NCI-H82 (cell line): ENCODE measurements at regions not wholly inside any gene's neighbourhood (a gene's known extent, or its start where the extent isn't known, plus 50 kb on each side); places are given as distances from the start of the nearest gene placed in this dataset.
"Not testable (repeated sequence)": the region's sequence is repeated elsewhere in the genome, so short reads cannot be mapped to it uniquely, and the experiment has no call there.

ENCODE experiments used
- DNase-seq: peaks from one replicate; lab custom pipeline; 2025; lab: John Stamatoyannopoulos, UW

DNA sequence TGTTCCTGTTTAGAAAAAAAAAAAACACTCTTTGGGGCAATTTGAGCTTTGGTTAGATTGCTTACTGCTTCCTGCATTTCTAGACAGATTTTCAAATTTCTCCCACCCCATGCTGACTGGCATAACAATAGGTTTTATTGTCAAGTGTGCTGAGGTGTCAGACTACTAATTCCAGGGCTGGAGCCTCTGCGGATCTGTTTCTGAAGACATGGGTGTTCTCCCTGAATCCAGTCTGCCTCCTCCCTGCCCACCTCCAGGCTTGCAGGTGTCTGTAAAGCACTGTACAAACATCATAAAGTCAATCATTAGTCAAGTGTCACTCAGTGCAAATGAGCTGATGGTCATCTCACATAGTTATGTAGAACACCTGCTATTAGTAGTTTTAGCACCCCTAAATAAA, 292.4 kb downstream of the GATA3 start:
- no peak for DNase-seq

DNA sequence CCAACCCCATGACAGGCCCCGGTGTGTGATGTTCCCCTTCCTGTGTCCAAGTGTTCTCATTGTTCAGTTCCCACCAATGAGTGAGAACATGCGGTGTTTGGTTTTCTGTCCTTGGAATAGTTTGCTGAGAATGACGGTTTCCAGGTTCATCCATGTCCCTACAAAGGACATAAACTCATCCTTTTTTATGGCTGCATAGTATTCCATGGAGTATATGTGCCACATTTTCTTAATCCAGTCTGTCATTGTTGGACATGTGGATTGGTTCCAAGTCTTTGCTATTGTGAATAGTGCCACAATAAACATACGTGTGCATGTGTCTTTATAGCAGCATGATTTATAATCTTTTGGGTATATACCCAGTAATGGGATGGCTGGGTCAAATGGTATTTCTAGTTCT, 293.1 kb downstream of the GATA3 start:
- not testable (repeated sequence) for DNase-seq

DNA sequence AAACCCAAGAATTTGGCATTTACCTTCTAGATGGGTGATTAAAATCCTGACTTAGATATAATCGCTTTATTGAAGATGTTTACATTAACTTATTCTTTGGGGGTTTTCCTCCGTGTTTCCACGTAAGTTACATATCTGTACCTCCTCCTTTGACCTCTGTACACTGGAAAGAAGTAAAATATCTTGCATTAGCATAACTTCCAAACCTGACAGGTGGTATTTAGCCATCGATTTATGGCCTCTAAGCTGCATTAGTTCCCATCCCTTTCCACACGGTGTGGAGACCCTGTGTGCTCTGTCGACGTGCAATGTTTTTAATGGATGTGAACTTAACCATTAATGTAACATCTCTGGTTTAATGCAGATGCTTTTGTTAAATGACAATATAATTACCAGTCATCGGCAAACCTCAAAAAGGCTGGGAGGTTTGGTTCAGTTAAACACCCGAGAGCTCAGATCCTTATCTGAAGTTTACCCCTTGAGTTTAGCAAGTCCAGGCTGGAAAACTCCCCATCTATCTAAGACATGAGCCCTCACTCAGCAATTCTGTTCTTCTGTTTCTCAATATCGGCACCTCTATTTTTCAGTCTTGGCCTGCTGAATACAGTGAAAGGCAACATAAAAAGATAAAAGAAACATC, 295.2 kb downstream of the GATA3 start:
- DNase-seq = no peak

DNA sequence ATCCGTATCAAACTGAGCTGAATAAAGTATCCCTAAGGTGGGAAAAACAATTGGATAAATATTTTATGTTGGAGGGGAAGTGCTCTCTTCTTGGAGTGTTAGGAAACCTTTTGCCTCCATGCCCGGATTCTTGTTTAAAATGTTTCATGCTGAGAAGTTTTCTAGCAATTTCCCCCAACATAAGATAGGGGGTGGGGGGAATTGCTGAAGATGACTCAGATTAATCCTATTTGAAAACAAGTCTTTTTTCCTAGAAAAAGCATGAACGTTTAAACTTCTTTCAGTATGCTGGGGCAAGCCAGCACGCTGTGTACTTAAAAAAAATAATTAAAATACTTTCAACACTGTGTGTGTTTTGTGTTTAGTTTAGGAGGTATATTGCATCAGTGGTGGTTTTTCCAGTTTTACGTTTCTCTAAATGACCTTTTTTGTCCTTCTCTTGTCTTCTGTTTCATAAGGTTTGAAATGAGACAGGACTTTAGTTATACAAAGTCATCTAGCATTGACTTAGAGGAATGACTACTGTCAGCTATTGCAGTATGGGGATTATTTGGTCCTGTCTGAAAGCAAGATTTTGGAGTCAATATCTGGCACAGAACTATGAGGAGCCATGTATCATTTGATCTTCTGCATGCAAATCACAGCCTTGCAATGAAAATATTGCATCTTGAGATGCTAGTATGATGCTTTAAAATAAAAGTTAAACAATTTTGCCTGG, 295.9 kb downstream of the GATA3 start:
- DNase-seq = no peak

DNA sequence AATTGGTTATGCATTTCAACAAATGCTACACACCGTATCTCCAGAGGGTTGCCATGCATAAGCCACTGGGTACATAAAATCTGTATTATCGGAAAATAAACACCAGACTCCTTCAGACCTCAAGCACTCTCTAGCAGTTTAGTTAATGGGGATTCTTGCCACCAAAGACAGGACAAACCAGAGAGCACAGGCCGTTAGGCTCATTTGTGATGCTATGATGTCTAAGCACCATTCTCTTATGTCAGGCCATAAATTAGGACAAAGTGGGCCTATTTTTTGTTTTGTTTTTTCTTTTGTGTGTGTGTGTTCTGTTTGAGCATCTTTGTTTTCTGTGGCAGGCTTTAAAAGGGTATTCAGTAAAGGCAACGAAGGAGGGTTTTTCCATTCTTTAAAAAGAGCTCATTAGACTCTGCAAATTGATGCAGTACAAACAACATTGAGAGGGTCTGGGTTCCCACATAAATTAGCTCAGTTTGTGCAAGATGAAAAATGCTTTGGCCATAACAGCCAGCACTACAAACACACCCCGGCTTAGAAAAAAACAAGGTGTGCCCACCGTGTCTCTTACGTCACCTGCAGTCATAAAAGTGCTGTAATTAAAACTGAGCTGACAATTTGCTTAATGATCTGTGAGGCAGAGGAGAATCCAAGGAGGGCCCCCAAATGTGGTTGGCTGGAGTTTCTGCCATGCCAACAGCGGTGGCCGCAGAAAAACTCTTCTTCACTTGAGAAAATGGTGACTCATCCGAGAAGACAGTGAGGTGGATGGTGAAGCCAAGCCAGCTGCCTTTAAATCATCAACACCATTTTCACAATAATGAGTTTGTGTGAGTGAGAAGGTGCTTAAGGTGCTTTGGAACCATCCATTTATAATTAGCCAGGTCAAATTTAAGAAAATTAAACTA, 297.9 kb downstream of the GATA3 start:
- DNase-seq = no peak

DNA sequence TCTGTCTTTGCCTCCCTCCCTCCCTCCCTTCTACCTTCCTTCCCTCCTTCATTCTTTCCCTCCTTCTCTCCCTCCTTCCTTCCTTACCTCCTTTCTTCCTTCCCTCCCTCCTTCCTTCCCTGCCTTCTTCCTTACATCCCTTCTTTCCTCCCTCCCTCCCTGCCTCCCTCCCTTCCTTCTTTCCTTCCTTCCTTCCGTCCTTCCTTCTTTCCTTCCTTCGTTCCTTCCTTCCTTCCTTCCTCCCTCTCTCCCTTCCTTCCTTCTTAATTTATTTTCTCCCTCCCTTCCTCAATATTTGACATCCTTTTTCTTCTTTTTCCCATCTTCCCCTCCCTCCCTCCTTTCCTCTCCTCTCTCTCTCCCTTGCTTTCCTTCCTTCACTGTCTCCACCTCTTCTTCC, 301.8 kb downstream of the GATA3 start:
- no peak for DNase-seq

DNA sequence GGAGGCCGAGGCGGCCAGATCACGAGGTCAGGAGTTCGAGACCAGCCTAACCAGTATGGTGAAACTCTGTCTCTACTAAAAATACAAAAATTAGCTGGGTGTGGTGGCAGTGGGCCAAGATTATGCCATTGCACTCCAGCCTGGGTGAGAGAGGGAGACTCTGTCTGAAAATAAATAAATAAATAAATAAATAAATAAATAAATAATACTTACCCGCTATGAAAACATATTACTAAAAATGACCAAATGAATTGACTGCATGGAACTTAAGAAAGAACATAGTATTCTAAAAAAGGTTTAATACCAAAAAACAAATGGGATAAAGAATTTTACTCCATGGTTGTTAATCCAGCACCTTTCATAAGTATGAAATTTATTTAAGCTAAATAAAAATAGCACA, 305.0 kb downstream of the GATA3 start:
- DNase-seq = no peak

DNA sequence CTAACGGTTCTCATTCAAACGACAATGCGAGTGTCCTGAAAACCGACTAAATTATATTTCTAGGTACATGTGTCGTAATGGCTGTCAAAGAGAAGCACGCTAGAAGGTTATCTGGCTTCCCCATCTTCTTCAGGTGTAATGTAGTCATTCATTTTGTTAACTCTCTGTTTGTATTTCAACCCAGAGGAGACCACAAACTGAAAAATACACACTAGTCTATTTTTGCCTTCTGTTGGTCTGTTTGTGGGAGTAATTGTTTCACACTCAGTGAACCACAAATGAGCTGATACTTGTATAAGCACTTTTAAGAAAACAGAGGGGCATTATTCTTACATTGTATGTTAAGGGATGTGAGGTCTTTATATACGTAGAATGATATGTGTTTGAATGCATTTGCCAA, 305.9 kb downstream of the GATA3 start:
- no peak for DNase-seq

DNA sequence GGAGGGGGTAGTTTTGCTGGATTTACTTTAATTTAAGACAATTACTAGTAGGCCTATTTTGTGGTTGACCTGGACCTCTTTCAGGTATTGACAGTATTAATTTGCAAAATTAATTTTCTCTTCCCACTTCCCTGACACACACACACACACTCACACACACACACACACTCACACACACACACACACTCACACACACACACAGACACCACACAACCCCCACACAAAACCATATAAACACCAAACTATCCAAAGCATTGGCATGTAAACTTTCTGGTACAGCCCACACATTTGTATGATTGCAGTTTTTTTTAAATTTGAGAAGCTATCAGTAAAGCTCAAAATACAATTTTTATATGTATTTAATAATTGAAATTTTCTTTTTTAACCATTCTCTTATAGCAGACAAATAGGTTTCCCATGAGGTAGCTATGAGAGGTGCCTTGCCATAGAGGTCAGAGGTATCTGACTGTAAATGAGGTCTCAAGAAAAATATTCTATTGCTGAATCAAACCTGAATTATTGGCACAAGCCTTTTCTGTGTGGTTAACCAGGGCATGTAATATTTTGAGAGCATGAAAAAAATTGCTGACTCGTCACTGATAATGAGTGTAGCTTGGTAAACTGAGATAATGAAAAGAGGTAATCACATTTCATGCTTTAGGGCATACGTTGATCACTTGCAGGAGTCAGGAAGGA, 306.5 kb downstream of the GATA3 start:
- no peak for DNase-seq

DNA sequence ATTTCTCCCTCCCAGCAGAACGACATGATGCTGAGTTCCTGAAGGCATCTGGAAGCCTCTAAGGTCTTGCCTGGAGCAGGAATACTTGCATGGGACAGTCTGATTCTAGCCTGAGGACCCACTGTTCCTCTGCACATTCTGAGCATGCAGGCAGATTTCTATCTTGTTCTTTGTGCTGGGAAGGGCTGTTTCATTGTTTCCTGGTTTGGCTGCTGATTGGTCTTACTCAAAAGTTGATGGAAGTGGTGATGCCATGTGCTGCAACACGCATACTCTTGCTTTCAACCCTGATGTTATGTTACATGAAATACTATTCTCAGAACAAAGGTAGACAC, 307.0 kb downstream of the GATA3 start:
- DNase-seq = no peak

DNA sequence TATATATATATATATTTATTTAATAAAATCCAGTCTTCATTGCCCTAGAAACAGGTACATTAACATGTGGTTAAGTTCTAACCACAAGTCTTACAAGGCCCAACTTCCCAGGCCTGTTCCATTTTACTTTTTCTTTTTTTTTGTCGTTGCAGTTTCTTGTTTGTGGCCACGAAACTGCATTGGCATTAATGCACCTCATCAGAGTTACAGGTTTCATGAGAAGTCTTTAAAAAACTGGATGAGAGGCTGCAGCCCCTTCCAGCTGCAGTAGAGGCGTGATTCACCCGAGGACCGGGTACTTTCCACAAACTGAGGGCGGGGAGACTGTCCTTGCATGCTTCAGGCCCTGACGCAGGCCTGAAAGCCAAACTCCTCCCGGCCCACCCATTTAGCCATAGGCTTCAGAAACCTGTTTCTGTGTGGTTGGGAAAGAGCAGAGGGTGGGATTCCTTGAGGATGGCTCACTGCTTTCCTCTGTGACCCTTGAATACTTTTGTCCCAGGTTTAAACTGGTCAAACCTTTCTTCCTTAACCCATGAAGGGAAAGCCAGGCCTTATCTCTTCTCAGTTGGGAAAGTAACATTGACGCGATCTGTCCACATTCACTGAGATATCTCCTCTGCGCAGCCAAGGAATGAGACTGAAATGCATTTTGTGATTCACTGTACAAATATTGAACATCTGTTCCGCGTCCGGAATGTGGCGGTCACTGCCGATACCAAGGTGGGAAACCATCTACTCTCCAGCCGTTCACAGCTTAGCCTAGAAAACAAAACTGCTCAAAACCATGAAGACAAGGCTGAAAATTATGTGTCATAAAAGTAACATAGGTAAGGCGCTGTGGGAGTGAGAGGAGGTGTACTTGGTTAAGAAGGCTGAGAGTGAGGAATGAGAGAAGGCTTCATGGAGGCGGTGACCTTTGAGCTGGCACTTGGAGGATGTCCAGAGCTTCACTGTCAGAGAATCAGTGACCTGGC, 311.7 kb downstream of the GATA3 start:
- DNase-seq = no peak

DNA sequence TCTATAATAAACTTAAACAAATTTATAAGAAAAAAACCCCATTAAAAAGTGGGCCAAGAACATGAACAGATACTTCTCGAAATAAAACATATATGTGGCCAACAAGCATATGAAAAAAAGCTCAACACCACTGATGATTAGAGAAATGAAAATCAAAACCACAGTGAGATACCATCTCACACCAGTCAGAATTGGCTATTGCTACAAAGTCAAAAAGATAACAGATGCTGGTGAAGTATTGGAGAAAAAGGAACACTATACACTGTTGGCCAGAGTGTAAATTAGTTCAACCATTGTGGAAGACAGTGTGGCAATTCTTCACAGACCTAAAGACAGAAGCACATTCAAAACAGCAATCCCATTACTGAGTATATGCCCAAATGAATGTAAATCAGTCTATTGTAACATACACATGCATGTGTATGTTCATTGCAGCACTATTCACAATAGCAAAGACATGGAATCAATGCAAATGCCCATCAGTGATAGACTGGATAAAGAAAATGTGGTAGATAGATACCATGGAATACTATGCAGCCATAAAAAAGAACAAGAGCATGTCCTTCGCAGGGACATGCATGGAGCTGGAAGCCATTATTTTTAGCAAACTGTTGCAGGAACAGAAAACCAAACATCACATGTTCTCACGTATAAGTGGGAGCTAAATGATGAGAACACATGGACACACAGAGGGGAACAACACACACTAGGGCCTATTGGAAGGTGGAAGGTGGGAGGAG, 313.4 kb downstream of the GATA3 start:
- not testable (repeated sequence) for DNase-seq

DNA sequence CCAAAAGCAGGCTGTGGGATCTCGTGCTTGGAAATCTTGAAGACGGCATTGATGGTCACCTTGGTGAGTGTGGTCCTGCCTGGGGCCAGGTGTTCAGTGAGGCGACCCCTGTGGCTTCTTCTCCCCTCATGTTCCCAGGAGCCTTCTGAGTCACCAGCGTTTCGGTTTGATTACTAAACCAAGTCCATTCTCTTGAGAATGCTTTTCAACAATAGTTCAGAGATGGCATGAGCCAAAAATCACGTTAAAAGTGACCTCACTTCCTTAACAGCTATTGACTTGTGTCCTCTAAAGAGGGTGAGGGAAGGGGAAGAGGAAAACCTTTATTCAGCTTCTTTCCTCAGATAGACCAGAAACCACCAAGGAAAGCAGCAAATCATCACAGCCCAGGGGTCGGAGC, 315.2 kb downstream of the GATA3 start:
- no peak for DNase-seq

DNA sequence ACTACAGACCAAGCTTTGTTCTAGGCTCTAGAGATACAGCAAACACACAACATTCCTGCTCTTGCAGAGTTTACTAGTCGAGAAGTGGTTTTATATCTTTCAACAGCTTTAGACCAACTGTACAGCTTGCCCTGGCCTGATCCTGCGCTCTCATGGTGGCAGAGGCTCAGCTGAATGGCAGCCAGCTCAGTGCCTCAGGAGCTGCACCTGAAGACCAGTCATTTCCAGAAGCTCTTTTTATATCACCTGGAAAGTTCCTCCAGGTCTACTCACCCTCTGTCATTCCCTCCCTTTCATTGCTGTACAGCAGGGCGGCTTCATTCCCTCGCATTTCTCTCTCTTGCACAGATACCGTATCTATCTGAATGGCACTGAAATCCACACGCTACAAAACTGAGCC, 319.8 kb downstream of the GATA3 start:
- DNase-seq = no peak

DNA sequence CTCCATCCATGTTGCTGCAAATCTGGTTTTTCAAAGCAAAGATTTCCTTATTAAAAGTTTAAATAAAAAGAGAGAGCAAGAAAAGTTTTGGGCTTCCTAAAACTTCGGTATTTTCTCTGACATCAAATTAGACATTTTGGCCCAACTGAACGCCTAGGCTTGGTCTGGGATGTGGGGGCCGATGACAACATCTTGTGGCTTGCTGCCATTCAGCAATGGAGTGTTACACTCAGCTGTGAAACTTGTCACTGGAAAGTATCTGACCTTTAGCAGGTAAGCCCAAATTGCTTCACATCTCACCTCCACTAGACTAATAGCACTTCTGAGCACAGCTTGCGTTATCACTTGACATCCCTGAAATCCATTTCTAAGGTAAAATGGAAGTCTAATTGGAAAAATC, 320.6 kb downstream of the GATA3 start:
- DNase-seq = no peak

DNA sequence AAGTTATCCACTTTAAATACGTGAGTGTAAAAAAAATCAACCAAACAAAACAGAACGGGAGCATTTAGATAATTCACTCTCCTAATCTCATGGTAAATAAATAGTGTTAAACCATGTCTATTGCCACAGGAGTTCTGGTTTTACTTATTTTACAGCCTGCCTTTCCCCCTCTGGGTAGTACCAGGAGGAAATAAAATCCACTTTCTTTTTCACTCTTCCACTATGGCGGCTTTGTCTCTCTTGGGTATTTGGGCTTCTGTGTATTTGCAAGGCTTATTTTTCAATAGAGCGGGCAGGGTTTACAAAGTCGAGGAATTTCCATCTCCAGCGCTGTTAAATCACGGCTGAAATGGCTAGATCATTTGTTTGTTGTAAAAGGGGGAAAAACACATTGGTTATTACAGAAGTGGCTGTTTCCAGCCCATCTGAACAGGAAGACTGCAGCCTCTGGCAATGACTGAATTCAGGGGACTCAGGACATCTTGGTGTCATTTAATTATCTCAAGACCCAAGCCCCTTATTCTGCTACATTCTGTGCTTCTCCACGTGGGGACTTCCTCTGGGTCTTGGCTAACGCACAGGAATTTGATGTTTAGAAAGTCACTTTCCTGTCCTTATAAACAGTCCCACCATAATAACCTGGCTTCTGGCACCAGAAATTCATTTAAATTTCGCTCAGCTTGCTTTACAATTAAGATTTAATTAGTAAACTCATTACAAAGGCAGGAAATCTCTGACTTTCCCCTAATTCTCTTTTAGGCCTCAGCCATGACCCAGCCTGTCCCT, 323.9 kb downstream of the GATA3 start:
- DNase-seq = no peak

DNA sequence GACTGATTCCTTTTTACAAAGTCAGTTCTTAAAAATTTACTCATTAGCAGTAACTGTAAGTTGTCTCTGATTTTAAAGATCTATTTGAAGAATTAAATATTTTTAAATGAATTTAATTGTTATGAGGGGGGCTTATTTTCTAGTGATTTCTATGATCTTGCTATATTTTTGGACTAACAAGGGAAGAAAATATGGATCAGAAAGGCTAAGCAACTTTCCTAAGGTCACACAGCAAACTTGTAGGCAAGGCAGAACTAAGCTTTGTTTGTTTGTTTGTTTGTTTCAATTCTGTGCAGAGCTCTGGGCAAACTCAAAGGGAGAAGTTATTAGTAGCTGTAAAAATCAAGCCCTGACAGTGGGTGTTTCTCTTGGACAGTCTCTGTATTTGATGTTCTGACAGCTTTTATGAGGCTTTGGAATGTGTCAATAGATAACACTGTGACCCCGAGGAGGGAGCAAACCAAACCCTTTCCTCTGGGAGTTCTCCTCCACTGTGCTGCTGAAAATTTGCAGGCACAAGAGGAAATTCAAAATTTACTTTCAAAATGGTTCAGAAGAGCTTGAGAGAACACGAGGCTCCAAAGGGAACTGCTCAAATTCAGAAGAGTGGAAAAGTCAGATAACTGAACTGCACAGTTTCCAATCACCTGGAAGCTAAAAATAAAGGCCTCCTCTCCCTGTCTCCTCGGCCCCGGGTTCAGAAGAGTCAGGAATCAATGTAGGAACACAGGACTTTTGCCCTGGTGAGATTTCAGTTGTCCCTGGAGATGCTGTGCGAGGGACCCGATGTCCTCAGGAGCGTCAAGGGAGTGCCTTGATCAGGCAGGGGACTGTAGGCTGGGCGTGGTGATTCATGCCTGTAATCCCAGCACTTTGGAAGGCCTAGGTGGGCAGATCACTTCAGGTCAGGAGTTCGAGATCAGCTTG, 325.7 kb downstream of the GATA3 start:
- no peak for DNase-seq

DNA sequence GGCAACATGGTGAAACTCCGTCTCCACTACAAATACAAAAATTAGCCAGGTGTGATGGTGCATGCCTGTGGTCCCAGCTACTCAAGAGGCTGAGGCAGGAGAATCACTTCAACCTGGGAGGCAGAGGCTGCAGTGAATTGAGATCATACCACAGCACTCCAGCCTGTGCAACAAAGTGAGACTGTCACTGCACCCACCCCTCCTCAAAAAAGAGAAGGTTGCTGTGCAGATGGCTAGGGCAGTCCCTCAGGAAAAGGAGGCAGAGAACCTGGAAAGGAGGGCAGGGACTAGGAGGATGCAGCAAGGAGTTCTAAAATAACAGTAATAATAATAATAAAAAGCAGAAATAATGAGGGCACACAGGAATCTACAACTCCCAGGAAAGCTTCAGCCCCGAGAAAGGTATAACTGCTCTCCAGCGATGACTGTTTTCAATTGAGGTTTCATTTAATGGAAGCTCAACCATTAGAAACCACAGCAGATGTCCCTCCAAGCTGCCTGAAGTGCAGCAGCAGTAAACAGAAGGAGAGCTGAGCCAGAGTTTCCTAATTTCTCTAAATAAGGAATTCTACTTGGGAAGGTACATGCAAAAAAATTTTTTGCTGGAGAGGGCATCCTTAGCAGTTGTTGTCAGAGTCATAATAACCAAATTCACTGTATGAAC, 326.5 kb downstream of the GATA3 start:
- DNase-seq = no peak
